Subcutaneous abdominal adipose tissue (tissue), 5 donors: ENCODE measurements at regions not wholly inside any gene's neighbourhood (a gene's known extent, or its start where the extent isn't known, plus 50 kb on each side); places are given as distances from the start of the nearest gene placed in this dataset.
"Not testable (repeated sequence)": the region's sequence is repeated elsewhere in the genome, so short reads cannot be mapped to it uniquely, and the experiment has no call there.

ENCODE experiments used
- H3K27ac ChIP-seq: one replicate; pipeline ENCODE4 v1.7.0; 2013; ENCODE audit warnings: low read depth, mild to moderate bottlenecking, inconsistent platforms, low read length, moderate library complexity
- H3K27me3 ChIP-seq, 5 donors: one replicate each; pipeline ENCODE4 v1.7.0; 2013; ENCODE audit warnings: low read length in 5 of 5, inconsistent platforms in 1 of 5; ENCODE audit not compliant: control insufficient read depth in 5 of 5, insufficient read depth in 4 of 5
- H3K36me3 ChIP-seq, 5 donors: one replicate each; pipeline ENCODE4 v1.7.0; 2013; ENCODE audit warnings: low read length in 5 of 5; ENCODE audit not compliant: control insufficient read depth in 5 of 5, insufficient read depth in 5 of 5
- H3K4me1 ChIP-seq, 5 donors: one replicate each; pipeline ENCODE4 v1.7.0; 2013; ENCODE audit warnings: low read length in 5 of 5, mild to moderate bottlenecking in 3 of 5, moderate library complexity in 1 of 5; ENCODE audit not compliant: control insufficient read depth in 5 of 5, insufficient read depth in 5 of 5
- H3K4me3 ChIP-seq, 5 donors: one replicate each; pipeline ENCODE4 v1.7.0; 2013; ENCODE audit warnings: low read length in 5 of 5, low read depth in 1 of 5
- H3K9ac ChIP-seq, 5 donors: one replicate each; pipeline ENCODE4 v1.7.0; 2013; ENCODE audit warnings: low read length in 5 of 5, mild to moderate bottlenecking in 4 of 5, moderate library complexity in 3 of 5
- H3K9me3 ChIP-seq, 5 donors: one replicate each; pipeline ENCODE4 v1.7.0; 2013; ENCODE audit warnings: low read length in 5 of 5; ENCODE audit not compliant: control insufficient read depth in 5 of 5
- donor health status: healthy.
- donor health status: healthy.
- donor health status: healthy.
- donor health status: healthy.
- donor health status: healthy.

DNA sequence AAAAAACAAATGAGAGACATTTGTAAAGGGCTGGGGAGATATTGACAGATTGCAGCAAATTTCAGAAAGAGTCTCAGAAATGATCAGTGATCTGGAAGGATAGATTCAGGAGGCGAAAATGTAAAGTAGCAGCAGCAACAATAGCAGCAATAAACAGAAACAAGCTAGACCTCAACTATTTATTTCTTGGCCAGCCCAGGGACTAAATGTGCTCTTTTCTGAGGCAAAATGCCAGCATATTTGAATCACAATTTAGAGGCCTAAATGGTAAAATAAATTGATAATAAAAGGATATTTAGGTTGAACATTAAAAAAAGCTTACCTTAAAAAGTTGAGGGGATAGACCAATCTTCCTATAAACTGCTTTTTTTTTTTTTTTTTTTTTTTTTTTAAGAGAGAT lies 134.6 kb upstream of the ITGB1 start:
- no peak overlapping the region for H3K4me3 ChIP-seq
- no peaks in the 10 kb centered on the region for H3K36me3 ChIP-seq
- no peak overlapping the region for H3K27ac ChIP-seq
- H3K9me3 ChIP-seq: peaks cover 0 to 7% (median 6%) of the 10 kb centered on the region in 5 donors
- no peaks in the 10 kb centered on the region for H3K27me3 ChIP-seq
- no peaks in the 10 kb centered on the region for H3K4me1 ChIP-seq
- H3K9ac ChIP-seq: no peak overlapping the region

GRCh38 chr10:33091201-33091600 lies 133.2 kb upstream of the ITGB1 start:
- H3K4me1 ChIP-seq: no peaks in the 10 kb centered on the region
- H3K4me3 ChIP-seq: no peak overlapping the region
- H3K36me3 ChIP-seq: no peaks in the 10 kb centered on the region
- no peak overlapping the region for H3K27ac ChIP-seq
- no peaks in the 10 kb centered on the region for H3K27me3 ChIP-seq
- H3K9me3 ChIP-seq: peaks cover 0 to 7% (median 6%) of the 10 kb centered on the region in 5 donors
- H3K9ac ChIP-seq: no peak overlapping the region

DNA sequence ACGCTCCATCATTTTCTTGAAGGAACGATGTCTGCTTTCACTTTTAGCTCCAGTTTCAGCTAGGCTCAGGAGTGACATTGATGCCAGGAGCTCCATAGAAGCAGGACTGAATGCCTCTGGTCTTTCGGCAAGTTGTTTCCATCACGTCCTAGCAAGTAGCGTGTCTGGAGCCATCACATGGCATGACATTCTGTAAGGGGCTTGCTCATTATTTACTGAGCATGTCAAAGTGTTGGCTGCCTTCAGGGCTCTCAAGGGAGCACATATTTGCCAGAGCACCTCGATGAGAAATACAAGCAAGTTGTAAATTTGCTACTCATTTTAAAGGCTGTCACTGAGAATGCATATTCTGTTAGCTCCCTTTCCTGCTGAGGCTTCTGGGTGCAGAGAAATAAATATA lies 131.0 kb upstream of the ITGB1 start:
- H3K9ac ChIP-seq: no peak overlapping the region
- no peaks in the 10 kb centered on the region for H3K4me1 ChIP-seq
- peaks cover 0 to 3% (median 0%) of the 10 kb centered on the region in 5 donors for H3K9me3 ChIP-seq
- no peak overlapping the region for H3K4me3 ChIP-seq
- H3K27ac ChIP-seq: no peak overlapping the region
- no peaks in the 10 kb centered on the region for H3K27me3 ChIP-seq
- H3K36me3 ChIP-seq: no peaks in the 10 kb centered on the region

GRCh38 chr10:33087922-33088321 lies 129.9 kb upstream of the ITGB1 start:
- no peaks in the 10 kb centered on the region for H3K36me3 ChIP-seq
- no peaks in the 10 kb centered on the region for H3K4me1 ChIP-seq
- peaks cover 0 to 3% (median 0%) of the 10 kb centered on the region in 5 donors for H3K9me3 ChIP-seq
- H3K9ac ChIP-seq: no peak overlapping the region
- H3K4me3 ChIP-seq: no peak overlapping the region
- no peaks in the 10 kb centered on the region for H3K27me3 ChIP-seq
- H3K27ac ChIP-seq: no peak overlapping the region

DNA sequence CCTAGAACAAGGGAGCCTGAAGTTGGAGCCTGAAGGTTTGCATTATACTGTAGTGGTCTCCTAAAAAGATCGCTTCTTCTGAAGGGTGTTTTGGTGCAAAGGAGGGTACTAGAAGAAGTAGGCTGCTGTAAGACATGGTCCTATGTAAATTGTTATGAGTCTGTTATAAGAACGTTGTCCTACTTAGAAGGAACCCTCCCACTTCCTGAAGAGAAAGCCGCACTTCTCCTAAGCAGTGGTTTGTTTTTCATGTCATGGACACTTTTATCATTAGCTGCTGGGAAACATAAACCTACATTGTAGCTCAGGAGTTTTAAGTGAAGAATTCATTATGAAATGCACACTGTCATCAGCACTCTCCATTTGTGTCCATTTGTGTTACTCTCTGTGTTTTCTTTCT lies 129.1 kb upstream of the ITGB1 start:
- Histone ChIP-seq H3K27me3 (no peaks in the 10 kb centered on the region), H3K36me3 (no peaks in the 10 kb centered on the region), H3K27ac (no peak overlapping the region), H3K9me3 (peaks cover 0 to 3% (median 0%) of the 10 kb centered on the region in 5 donors), H3K4me3 (no peak overlapping the region), H3K9ac (no peak overlapping the region), H3K4me1 (no peaks in the 10 kb centered on the region)

GRCh38 chr10:33086100-33086499 lies 128.1 kb upstream of the ITGB1 start:
- Histone ChIP-seq H3K27ac (no peak overlapping the region), H3K4me3 (no peak overlapping the region), H3K4me1 (no peaks in the 10 kb centered on the region), H3K27me3 (no peaks in the 10 kb centered on the region), H3K9ac (no peak overlapping the region), H3K36me3 (no peaks in the 10 kb centered on the region), H3K9me3 (peaks cover 0 to 3% (median 0%) of the 10 kb centered on the region in 5 donors)

GRCh38 chr10:33085313-33085833 lies 127.3 kb upstream of the ITGB1 start:
- Histone ChIP-seq H3K27me3 (no peaks in the 10 kb centered on the region), H3K4me1 (no peaks in the 10 kb centered on the region), H3K9me3 (peaks cover 0 to 3% (median 0%) of the 10 kb centered on the region in 5 donors), H3K27ac (no peak overlapping the region), H3K4me3 (no peak overlapping the region), H3K36me3 (no peaks in the 10 kb centered on the region), H3K9ac (no peak overlapping the region)

DNA sequence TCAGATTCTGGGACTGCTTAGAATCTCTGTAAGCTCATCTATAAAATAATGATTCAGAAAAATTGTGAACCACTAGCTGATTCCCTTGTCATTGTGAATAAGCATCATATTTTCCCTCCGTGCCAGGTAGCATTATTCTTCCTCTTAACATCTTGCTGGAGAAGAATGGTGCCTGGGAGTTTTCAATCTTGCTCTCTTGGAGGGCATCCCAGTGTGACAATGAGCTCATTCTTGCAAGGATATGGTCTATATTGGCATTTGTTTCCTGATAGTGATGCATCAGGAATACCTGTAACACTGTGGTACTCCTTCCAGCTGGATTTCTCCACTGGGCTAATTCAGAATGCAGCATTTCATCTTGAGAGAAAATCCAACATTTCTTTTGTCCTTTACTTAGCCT lies 126.4 kb upstream of the ITGB1 start:
- Histone ChIP-seq H3K36me3 (no peaks in the 10 kb centered on the region), H3K27me3 (no peaks in the 10 kb centered on the region), H3K4me1 (no peaks in the 10 kb centered on the region), H3K4me3 (no peak overlapping the region), H3K9ac (no peak overlapping the region), H3K9me3 (peaks cover 0 to 3% (median 0%) of the 10 kb centered on the region in 5 donors), H3K27ac (no peak overlapping the region)

GRCh38 chr10:33082373-33082895 lies 124.4 kb upstream of the ITGB1 start:
- Histone ChIP-seq H3K4me3 (no peak overlapping the region), H3K9ac (no peak overlapping the region), H3K9me3 (no peaks in the 10 kb centered on the region), H3K36me3 (no peaks in the 10 kb centered on the region), H3K4me1 (no peaks in the 10 kb centered on the region), H3K27ac (no peak overlapping the region), H3K27me3 (no peaks in the 10 kb centered on the region)

GRCh38 chr10:33080467-33080866 lies 122.4 kb upstream of the ITGB1 start:
- not testable (repeated sequence) for H3K9ac ChIP-seq, H3K9me3 ChIP-seq, H3K27ac ChIP-seq, H3K4me1 ChIP-seq, H3K27me3 ChIP-seq, H3K36me3 ChIP-seq, H3K4me3 ChIP-seq
